ENCODE measurements at regions not wholly inside any gene's neighbourhood (a gene's known extent, or its start where the extent isn't known, plus 50 kb on each side); places are given as distances from the start of the nearest gene placed in this dataset.

- Histone ChIP-seq H3K79me2 (replicated peaks; ENCODE audit: insufficient read depth) (no peaks in the 10 kb centered on the region), H3K27me3 (ENCODE audit: insufficient read depth) (no peaks in the 10 kb centered on the region), H3K4me1 (ENCODE audit: insufficient read depth) (no peaks in the 10 kb centered on the region), H3K4me2 (no peak overlapping the region), H3F3A (replicated peaks; ENCODE audit: low read depth) (no peaks in the 10 kb centered on the region), H3K9me2 (ENCODE audit: insufficient read depth) (peaks cover 14% of the 10 kb centered on the region; the same call in 1 of the 2 replicates), H3K4me3 (no peak overlapping the region), H2AFZ (no peak overlapping the region), H4K20me1 (replicated peaks; ENCODE audit: insufficient read depth) (no peaks in the 10 kb centered on the region), H3K27ac (ENCODE audit: low read depth) (no peak overlapping the region), H3K36me3 (ENCODE audit: insufficient read depth) (no peaks in the 10 kb centered on the region)
- no peak for TF ChIP-seq ETS1 (IDR thresholded peaks at IDR 0.05)
- no peak for TF ChIP-seq CTCF (conservative IDR thresholded peaks at IDR 0.05; ENCODE audit: low read depth in 2 of 2)
- TF ChIP-seq ZNF114 (CRISPR knock-in tag; IDR thresholded peaks at IDR 0.05) = no peak
- TF ChIP-seq REST (IDR thresholded peaks at IDR 0.05; ENCODE audit: unreplicated experiment) = no peak
- no peak for TF ChIP-seq POLR2AphosphoS5 (IDR thresholded peaks at IDR 0.05; ENCODE audit: low read depth)
- no peak for TF ChIP-seq STAT1 (IDR thresholded peaks at IDR 0.05; ENCODE audit: unreplicated experiment)
- TF ChIP-seq JUNB (IDR thresholded peaks at IDR 0.05; ENCODE audit: unreplicated experiment) = no peak
- TF ChIP-seq EZH2 (IDR thresholded peaks at IDR 0.05; ENCODE audit: low read depth, unreplicated experiment) = no peak
- TF ChIP-seq ZNF462 (CRISPR knock-in tag; IDR thresholded peaks at IDR 0.05) = no peak
- no peak for TF ChIP-seq CREB1 (CRISPR knock-in tag; IDR thresholded peaks at IDR 0.05; ENCODE audit: low read depth)
- no peak for TF ChIP-seq NANOG (IDR thresholded peaks at IDR 0.05; ENCODE audit: borderline replicate concordance)
- no peak for TF ChIP-seq ZNF331 (CRISPR knock-in tag; IDR thresholded peaks at IDR 0.05; ENCODE audit: low read depth)
- no peak for TF ChIP-seq EZH2phosphoT487 (IDR thresholded peaks at IDR 0.05; ENCODE audit: unreplicated experiment)
- no peaks in the 10 kb centered on the region for H3K9me3 Mint-ChIP-seq
- no peak overlapping the region for H3K4me3 Mint-ChIP-seq
- no peaks in the 10 kb centered on the region for H3K27me3 Mint-ChIP-seq (ENCODE audit: insufficient read depth, low read depth, poor library complexity)
- H3K4me1 Mint-ChIP-seq = no peaks in the 10 kb centered on the region
- ATAC-seq (no peak), DNase-seq (ENCODE audit: low spot score) (no peak)
- H3K27ac Mint-ChIP-seq = no peak overlapping the region
- no peaks in the 10 kb centered on the region for H3K36me3 Mint-ChIP-seq (ENCODE audit: low read depth)
Measured at GRCh38 chr3:82293867-82294266, 532.4 kb upstream of the GBE1 start.
